HG02943 (cell line): ENCODE measurements at regions not wholly inside any gene's neighbourhood (a gene's known extent, or its start where the extent isn't known, plus 50 kb on each side); places are given as distances from the start of the nearest gene placed in this dataset.
"Not testable (repeated sequence)": the region's sequence is repeated elsewhere in the genome, so short reads cannot be mapped to it uniquely, and the experiment has no call there.

Source experiments
- ATAC-seq: cut with Tn5 transposase; IDR thresholded peaks from one replicate; pipeline ENCODE4 v1.9.1; 2021; ENCODE audit warnings: mild to moderate bottlenecking, low read depth, moderate library complexity; ENCODE audit not compliant: unreplicated experiment

DNA sequence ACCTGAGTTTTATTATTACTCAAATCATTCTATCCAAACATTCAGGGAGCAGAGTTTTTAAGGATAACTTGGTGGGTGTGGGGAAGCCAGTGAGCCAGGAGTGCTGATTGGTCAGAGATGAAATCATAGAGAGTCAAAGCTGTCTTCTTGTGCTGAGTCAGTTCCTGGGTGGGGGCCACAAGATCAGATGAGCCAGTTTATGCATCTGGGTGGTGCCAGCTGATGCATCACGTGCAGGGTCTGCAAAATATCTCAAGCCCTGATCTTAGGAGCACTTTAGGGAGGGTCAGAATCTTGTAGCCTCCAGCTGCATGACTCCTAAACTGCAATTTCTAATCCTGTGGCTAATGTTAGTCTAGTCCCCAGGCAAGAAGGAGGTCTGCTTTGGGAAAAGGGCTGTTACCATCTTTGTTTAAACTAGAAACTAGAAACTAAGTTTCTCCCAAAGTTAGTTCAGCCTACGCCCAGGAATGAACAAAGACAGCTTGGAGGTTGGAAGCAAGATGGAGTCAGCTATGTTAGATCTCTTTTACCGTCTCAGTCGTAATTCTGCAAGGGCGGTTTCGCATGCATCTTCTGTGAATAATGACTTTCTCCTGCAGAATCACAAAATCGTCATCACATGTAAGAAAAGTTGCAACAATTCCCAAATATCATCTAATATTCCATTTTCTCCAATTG, 97.5 kb downstream of the ZNF664 start:
- not testable (repeated sequence) for ATAC-seq

GRCh38 chr12:124071075-124071443, 98.0 kb downstream of the ZNF664 start:
- no peak for ATAC-seq

GRCh38 chr12:124073356-124074035, 100.5 kb downstream of the ZNF664 start:
- no peak for ATAC-seq

- no peak for ATAC-seq
Measured at GRCh38 chr12:124075841-124076240, 102.8 kb downstream of the ZNF664 start.

- ATAC-seq, result no peak
Measured at GRCh38 chr12:124077701-124078100, 104.7 kb downstream of the ZNF664 start.

GRCh38 chr12:124078800-124079199, 105.8 kb downstream of the ZNF664 start:
- no peak for ATAC-seq

DNA sequence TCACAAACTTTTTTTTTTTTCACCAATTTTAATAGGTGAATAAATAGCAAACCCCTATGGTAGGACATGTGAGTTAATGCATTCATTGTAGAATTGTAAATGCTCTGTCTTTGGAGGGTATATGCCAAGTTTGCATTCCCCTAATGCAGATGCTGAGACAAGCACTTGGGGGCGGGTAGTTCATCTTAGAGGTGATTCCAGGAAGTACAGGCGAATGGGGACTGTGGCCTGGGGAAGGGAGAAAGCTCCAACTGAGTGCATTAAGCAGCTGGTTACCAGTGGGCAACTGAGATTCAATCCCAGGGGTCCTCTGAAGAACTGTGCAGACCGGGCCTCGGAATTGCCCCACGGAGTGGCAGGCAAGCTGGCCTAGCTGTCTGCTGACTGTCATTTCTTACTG, 107.6 kb downstream of the ZNF664 start:
- no peak for ATAC-seq

DNA sequence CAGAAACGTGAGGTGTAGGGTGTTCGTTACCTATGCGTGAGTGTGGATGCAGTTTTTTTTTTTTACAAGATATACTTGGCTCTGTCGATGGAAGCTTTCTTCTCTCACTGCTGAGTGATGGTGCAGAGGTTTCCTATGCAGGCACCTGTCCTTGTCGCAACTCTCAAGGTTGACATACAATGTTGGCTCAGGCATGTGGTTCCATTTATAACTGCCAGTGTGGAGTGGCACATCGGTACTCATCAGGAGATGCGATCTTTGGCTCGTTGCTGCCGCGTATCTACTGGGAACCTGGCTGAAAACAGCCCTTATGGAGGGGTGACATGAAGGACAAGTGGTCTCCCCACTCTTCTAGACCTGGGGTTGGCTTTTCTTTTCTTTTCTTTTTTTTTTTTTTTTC, 109.0 kb downstream of the ZNF664 start:
- ATAC-seq, result no peak

DNA sequence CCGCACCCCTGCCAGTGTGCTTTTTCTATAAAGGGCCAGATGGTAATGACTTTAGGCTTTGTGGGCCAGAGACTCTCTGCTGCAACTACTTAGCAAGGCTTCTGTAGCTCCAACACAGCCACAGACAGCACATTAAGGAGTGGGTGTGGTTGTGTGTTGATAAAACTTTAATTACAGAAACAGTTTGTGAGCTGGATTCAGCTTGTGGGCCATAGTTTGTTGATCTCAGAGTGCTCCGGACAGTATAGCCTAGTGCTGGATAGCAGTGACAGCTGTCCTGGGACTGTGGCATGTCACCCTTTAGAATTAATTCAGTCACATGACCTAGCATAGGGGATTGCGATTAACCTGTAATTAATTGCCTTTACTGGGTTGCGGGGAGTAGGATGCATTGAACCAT, 109.7 kb downstream of the ZNF664 start:
- ATAC-seq, result no peak

DNA sequence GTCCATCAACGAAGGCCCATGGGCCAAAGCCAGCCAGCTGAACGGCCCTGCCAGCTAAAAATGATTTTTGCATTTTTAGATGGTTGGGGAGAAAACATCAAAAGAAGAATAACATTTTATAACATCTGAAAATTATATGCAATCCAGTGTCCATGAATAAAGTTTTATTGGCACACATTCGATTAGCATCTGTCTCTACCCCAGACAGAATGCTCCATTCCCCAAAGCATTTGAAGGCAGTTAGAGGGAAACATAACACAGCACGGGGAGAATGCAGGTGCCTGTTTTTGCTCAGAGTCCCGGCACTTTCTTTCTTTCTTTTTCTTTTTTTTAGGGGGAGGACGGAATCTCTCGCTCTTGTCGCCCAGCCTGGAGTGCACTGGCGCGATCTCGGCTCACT, 110.7 kb downstream of the ZNF664 start:
- ATAC-seq, result no peak

- ATAC-seq, result no peak
Measured at GRCh38 chr12:124085419-124086296, 112.6 kb downstream of the ZNF664 start.

DNA sequence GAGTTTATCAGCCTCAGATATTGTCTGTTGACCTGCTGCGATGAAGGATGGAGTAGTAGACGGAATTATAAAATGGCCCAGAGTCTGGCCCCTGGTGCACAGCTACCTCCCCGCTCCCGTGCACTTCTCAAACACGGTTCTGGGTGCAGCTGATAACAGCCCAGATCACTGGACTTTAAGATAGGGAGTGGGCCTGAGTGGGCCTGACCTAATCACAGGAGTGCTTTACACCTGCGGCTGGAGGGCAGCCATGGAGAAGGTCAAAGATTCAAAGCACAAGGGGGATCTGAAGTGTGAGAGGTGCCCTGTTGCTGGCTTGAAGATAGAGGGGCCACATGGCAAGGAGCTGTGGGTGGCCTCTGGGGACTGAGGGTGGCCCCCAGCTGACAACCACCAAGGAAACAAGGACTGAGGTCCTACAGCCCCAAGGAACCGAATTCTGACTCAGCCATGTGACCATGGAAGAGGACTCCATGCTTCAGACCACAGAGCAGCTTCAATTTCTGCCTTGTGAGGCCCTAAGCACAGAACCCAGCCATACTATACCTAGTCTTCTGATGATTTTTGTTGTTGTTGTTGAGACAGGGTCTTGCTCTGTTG, 113.4 kb downstream of the ZNF664 start:
- ATAC-seq, result no peak

GRCh38 chr12:124087266-124088051, 114.4 kb downstream of the ZNF664 start:
- ATAC-seq, result no peak

GRCh38 chr12:124088217-124088907, 115.3 kb downstream of the ZNF664 start:
- ATAC-seq, result no peak

DNA sequence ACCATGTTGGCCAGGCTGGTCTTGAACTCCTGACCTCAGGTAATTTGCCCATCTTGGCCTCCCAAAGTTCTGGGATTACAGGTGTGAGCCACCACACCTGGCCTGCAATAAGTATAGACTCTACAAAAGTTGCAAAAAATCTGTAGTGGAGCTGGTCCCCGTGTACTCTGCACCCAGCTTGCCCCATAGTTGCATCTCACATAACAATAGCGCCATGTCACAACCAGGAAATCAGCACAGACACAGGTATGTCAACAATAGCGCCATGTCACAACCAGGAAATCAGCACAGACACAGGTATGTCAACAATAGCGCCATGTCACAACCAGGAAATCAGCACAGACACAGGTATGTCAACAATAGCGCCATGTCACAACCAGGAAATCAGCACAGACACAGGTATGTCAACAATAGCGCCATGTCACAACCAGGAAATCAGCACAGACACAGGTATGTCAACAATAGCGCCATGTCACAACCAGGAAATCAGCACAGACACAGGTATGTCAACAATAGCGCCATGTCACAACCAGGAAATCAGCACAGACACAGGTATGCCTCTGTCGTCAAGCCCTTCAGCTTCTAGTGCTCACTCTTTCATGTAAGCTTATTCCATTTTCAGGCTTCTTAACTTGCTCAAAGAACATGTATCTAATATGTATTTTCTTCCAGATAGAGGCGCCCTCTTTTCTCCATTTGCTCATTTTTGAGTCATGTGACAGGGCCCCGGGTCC, 116.3 kb downstream of the ZNF664 start:
- not testable (repeated sequence) for ATAC-seq

DNA sequence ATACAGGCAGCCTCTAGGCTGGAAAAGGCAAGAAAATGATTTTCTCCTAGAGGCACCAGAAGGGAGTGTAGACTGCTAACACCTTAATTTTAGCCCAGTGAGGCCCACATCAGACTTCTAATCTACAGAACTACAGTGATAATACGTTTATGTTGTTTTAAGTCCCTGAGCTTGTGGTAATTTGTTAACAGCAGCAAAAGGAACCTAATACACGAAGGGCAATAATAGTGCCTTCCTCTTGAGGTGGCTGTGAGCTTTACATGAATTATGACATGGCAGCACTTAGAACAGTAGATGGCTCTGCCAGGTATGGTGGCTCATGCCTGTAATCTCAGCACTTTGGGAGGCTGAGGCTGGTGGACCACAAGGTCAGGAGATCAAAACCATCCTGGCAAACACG, 118.8 kb downstream of the ZNF664 start:
- no peak for ATAC-seq

DNA sequence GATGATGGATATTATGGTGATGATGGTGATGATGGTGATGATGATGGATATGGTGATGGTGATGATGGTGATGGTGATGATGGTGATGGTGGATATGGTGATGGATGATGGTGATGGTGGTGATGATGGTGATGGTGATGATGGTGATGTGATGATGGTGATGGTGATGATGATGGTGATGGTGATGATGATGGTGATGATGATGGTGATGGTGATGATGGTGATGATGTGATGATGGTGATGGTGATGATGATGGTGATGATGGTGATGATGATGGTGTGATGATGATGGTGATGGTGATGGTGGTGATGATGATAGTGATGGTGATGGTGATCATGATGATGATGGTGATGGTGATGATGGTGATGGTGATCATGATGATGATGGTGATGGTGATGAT, 119.5 kb downstream of the ZNF664 start:
- ATAC-seq, result not testable (repeated sequence)

DNA sequence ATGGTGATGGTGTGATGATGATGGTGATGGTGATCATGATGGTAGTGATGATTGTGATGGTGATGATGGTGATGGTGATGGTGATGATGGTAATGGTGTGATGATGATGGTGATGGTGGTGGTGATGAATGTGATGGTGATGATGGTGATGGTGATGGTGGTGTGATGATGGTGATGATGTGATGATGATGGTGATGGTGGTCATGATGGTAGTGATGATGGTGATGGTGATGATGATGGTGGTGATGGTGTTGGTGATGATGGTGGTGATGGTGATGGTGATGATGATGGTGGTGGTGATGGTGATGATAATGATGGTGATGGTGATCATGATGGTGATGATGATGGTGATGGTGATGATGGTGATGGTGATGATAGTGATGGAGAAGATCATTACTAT, 120.3 kb downstream of the ZNF664 start:
- no peak for ATAC-seq

- no peak for ATAC-seq
Measured at GRCh38 chr12:124094188-124094587, 121.2 kb downstream of the ZNF664 start.
